ENCODE measurements at regions not wholly inside any gene's neighbourhood (a gene's known extent, or its start where the extent isn't known, plus 50 kb on each side); places are given as distances from the start of the nearest gene placed in this dataset.

GRCh38 chr18:75624869-75625268 lies 197.4 kb upstream of the SMIM21 start:
- BruUV-seq (replicated peaks), result no TSS peak
- H3K4me3 ChIP-seq (ENCODE audit: low read depth, low read length, poor library complexity, severe bottlenecking), result no peak overlapping the region
- ChIA-PET CTCF (ENCODE audit: unreplicated experiment) (no interaction called here), POLR2A (no interaction called here)
- H4K20me1 ChIP-seq (ENCODE audit: insufficient read depth, low read length), result no peaks in the 10 kb centered on the region
- TF ChIP-seq CTCF (conservative IDR thresholded peaks at IDR 0.05; ENCODE audit: low read length), result no peak
- H3K27ac ChIP-seq (ENCODE audit: low read depth, low read length, poor library complexity, severe bottlenecking), result no peak overlapping the region
- DNase-seq (ENCODE audit: low spot score), result no peak
- no peaks in the 10 kb centered on the region for H3K9me3 ChIP-seq (ENCODE audit: low read length)
- H3K9me2 ChIP-seq (ENCODE audit: insufficient read depth, low read length), result no peaks in the 10 kb centered on the region
- H3K36me3 ChIP-seq (ENCODE audit: insufficient read depth, low read length), result no peaks in the 10 kb centered on the region
- H2AFZ ChIP-seq (ENCODE audit: low read length), result no peak overlapping the region
- intact Hi-C loops (cut with micrococcal nuclease; ENCODE audit: unreplicated experiment), result no loop called here
- no peaks in the 10 kb centered on the region for H3K4me1 ChIP-seq (ENCODE audit: insufficient read depth, low read length, poor library complexity, severe bottlenecking)
- H3K79me2 ChIP-seq (ENCODE audit: insufficient read depth, low read depth, low read length), result no peaks in the 10 kb centered on the region
- no peak overlapping the region for H3K4me2 ChIP-seq (ENCODE audit: low read length)

- H4K20me1 ChIP-seq (ENCODE audit: insufficient read depth, low read length), result no peaks in the 10 kb centered on the region
- BruUV-seq (replicated peaks), result no TSS peak
- H3K4me2 ChIP-seq (ENCODE audit: low read length), result no peak overlapping the region
- no peaks in the 10 kb centered on the region for H3K79me2 ChIP-seq (ENCODE audit: insufficient read depth, low read depth, low read length)
- no peak for DNase-seq (ENCODE audit: low spot score)
- no peaks in the 10 kb centered on the region for H3K4me1 ChIP-seq (ENCODE audit: insufficient read depth, low read length, poor library complexity, severe bottlenecking)
- no peaks in the 10 kb centered on the region for H3K9me3 ChIP-seq (ENCODE audit: low read length)
- TF ChIP-seq CTCF (conservative IDR thresholded peaks at IDR 0.05; ENCODE audit: low read length) (no peak), EZH2phosphoT487 (IDR thresholded peaks at IDR 0.05; ENCODE audit: borderline replicate concordance, low read depth, low read length) (no peak)
- no peak overlapping the region for H3K4me3 ChIP-seq (ENCODE audit: low read depth, low read length, poor library complexity, severe bottlenecking)
- H3K9me2 ChIP-seq (ENCODE audit: insufficient read depth, low read length), result no peaks in the 10 kb centered on the region
- intact Hi-C loops (cut with micrococcal nuclease; ENCODE audit: unreplicated experiment), result no loop called here
- no peak overlapping the region for H2AFZ ChIP-seq (ENCODE audit: low read length)
- CTCF ChIA-PET (ENCODE audit: unreplicated experiment), result no interaction called here
- H3K27ac ChIP-seq (ENCODE audit: low read depth, low read length, poor library complexity, severe bottlenecking), result no peak overlapping the region
- no peaks in the 10 kb centered on the region for H3K36me3 ChIP-seq (ENCODE audit: insufficient read depth, low read length)
- POLR2A ChIA-PET, result no interaction called here
Measured at GRCh38 chr18:75621818-75622217, 194.3 kb upstream of the SMIM21 start.

GRCh38 chr18:75618146-75618545 lies 190.6 kb upstream of the SMIM21 start:
- Histone ChIP-seq H4K20me1 (ENCODE audit: insufficient read depth, low read length) (no peaks in the 10 kb centered on the region), H3K36me3 (ENCODE audit: insufficient read depth, low read length) (no peaks in the 10 kb centered on the region), H3K4me1 (ENCODE audit: insufficient read depth, low read length, poor library complexity, severe bottlenecking) (no peaks in the 10 kb centered on the region), H2AFZ (ENCODE audit: low read length) (no peak overlapping the region), H3K4me3 (ENCODE audit: low read depth, low read length, poor library complexity, severe bottlenecking) (no peak overlapping the region), H3K27ac (ENCODE audit: low read depth, low read length, poor library complexity, severe bottlenecking) (no peak overlapping the region), H3K79me2 (ENCODE audit: insufficient read depth, low read depth, low read length) (no peaks in the 10 kb centered on the region), H3K9me2 (ENCODE audit: insufficient read depth, low read length) (no peaks in the 10 kb centered on the region), H3K9me3 (ENCODE audit: low read length) (no peaks in the 10 kb centered on the region), H3K4me2 (ENCODE audit: low read length) (no peak overlapping the region)
- POLR2A ChIA-PET, result interaction anchor here (0.7 kb wide), 1 partner anchor 1850 kb away, joined by 4 read pairs; no protein-coding TSS in a partner anchor
- no TSS peak for BruUV-seq (replicated peaks)
- intact Hi-C loops (cut with micrococcal nuclease; ENCODE audit: unreplicated experiment), result no loop called here
- TF ChIP-seq EZH2phosphoT487 (IDR thresholded peaks at IDR 0.05; ENCODE audit: borderline replicate concordance, low read depth, low read length) (no peak), CTCF (conservative IDR thresholded peaks at IDR 0.05; ENCODE audit: low read length) (no peak)
- CTCF ChIA-PET (ENCODE audit: unreplicated experiment), result no interaction called here
- DNase-seq (ENCODE audit: low spot score), result no peak
